Lung (tissue), 11 donors: ENCODE measurements at regions not wholly inside any gene's neighbourhood (a gene's known extent, or its start where the extent isn't known, plus 50 kb on each side); places are given as distances from the start of the nearest gene placed in this dataset.

ENCODE experiments used
- ATAC-seq: fragments of 200-7000 bp; cut with Tn5 transposase; one replicate; pipeline ENCODE4 v1.9.1; 2020; ENCODE audit warnings: moderate number of reproducible peaks; ENCODE audit not compliant: insufficient read depth, low FRiP score
- DNase-seq, 3 donors: peaks; one replicate each; pipeline ENCODE4 v3.0.0-alpha.2; 2013 to 2017
- H3K27ac ChIP-seq, 2 donors: one replicate each; pipeline ENCODE4 v1.5.1; 2013; ENCODE audit warnings: mild to moderate bottlenecking in 2 of 2, moderate library complexity in 2 of 2, control low read depth in 1 of 2, inconsistent platforms in 1 of 2, low read depth in 1 of 2, low read length in 1 of 2
- H3K27me3 ChIP-seq, 3 donors: one replicate each; pipeline ENCODE4 v1.5.1; 2013; ENCODE audit warnings: low read length in 2 of 3; ENCODE audit not compliant: control insufficient read depth in 3 of 3, insufficient read depth in 3 of 3
- H3K36me3 ChIP-seq, 4 donors: one replicate each; pipeline ENCODE4 v1.5.1; 2013; ENCODE audit warnings: low read length in 4 of 4, mild to moderate bottlenecking in 1 of 4, moderate library complexity in 1 of 4; ENCODE audit not compliant: control insufficient read depth in 4 of 4, insufficient read depth in 4 of 4
- H3K4me1 ChIP-seq, 5 donors: one replicate each; pipeline ENCODE4 v1.5.1; 2013; ENCODE audit warnings: low read length in 5 of 5, mild to moderate bottlenecking in 2 of 5, moderate library complexity in 1 of 5; ENCODE audit not compliant: control insufficient read depth in 5 of 5, insufficient read depth in 5 of 5
- H3K4me3 ChIP-seq: one replicate; pipeline ENCODE4 v1.5.1; 2013; ENCODE audit warnings: mild to moderate bottlenecking, control low read depth, moderate library complexity
- H3K9ac ChIP-seq, 2 donors: one replicate each; pipeline ENCODE4 v1.5.1; 2013; ENCODE audit warnings: low read length in 2 of 2, control low read depth in 1 of 2; ENCODE audit not compliant: insufficient read depth in 1 of 2
- H3K9me3 ChIP-seq, 4 donors: one replicate each; pipeline ENCODE4 v1.5.1; 2013; ENCODE audit warnings: low read length in 3 of 4, mild to moderate bottlenecking in 1 of 4, moderate library complexity in 1 of 4; ENCODE audit not compliant: control insufficient read depth in 4 of 4, insufficient read depth in 3 of 4
- CTCF ChIP-seq: IDR thresholded peaks from 2 replicates; pipeline ENCODE4 v1.5.1; 2012; ENCODE audit warnings: mild to moderate bottlenecking; ENCODE audit errors: control extremely low read depth, extremely low read depth
- WGBS, 2 donors: extraction: QIAGEN DNeasy Blood & Tissue Kit; methylation state at CpG; one replicate each; pipeline ENCODE4 v1.1.7; 2013; 5-methylcytosine and 5-hydroxymethylcytosine counted together
- donor health status: control.
- donor health status: control.
- donor health status: Bipolar disorder and iron deficiency.
- donor health status: healthy.
- donor health status: DM: yes; HTN: yes; CAD: no.

GRCh38 chr2:150100834-150101233 lies 386.6 kb downstream of the RND3 start:
- Histone ChIP-seq H3K9ac (no peak overlapping the region), H3K27ac (no peak overlapping the region), H3K9me3 (no peaks in the 10 kb centered on the region), H3K4me1 (peaks cover 0 to 30% (median 5%) of the 10 kb centered on the region in 5 donors), H3K4me3 (no peak overlapping the region), H3K36me3 (no peaks in the 10 kb centered on the region), H3K27me3 (no peaks in the 10 kb centered on the region)
- TF ChIP-seq CTCF = no peak
- DNase-seq (no peak), ATAC-seq (no peak)

- 93 to 96% methylated on average over 3 of the region's 3 CpGs for WGBS, 2 donors
- no peak overlapping the region for H3K27ac ChIP-seq
- H3K4me1 ChIP-seq = peaks cover 0 to 35% (median 5%) of the 10 kb centered on the region in 5 donors
- DNase-seq (no peak), ATAC-seq (no peak)
- no peak for TF ChIP-seq CTCF
- H3K9me3 ChIP-seq = no peaks in the 10 kb centered on the region
- H3K36me3 ChIP-seq = no peaks in the 10 kb centered on the region
- no peaks in the 10 kb centered on the region for H3K27me3 ChIP-seq
- H3K4me3 ChIP-seq = no peak overlapping the region
- H3K9ac ChIP-seq = no peak overlapping the region
Measured at GRCh38 chr2:150100336-150100735, 387.1 kb downstream of the RND3 start.

- no peaks in the 10 kb centered on the region for H3K36me3 ChIP-seq
- peaks cover 0 to 40% (median 5%) of the 10 kb centered on the region in 5 donors for H3K4me1 ChIP-seq
- DNase-seq (no peak), ATAC-seq (no peak)
- H3K9ac ChIP-seq = no peak overlapping the region
- TF ChIP-seq CTCF = no peak
- H3K9me3 ChIP-seq = no peaks in the 10 kb centered on the region
- no peaks in the 10 kb centered on the region for H3K27me3 ChIP-seq
- H3K4me3 ChIP-seq = no peak overlapping the region
- H3K27ac ChIP-seq = no peak overlapping the region
Measured at GRCh38 chr2:150099805-150100204, 387.7 kb downstream of the RND3 start.

- TF ChIP-seq CTCF = no peak
- H3K9me3 ChIP-seq = no peaks in the 10 kb centered on the region
- no peak for ATAC-seq
- no peaks in the 10 kb centered on the region for H3K36me3 ChIP-seq
- H3K4me1 ChIP-seq = peaks cover 0 to 46% (median 5%) of the 10 kb centered on the region in 5 donors
- 31 to 53% methylated on average over 1 of the region's 1 CpG for WGBS, 2 donors
- H3K4me3 ChIP-seq = no peak overlapping the region
- no peak overlapping the region for H3K9ac ChIP-seq
- H3K27me3 ChIP-seq = no peaks in the 10 kb centered on the region
- DNase-seq = peak in 2 of 3 donors; percentile 70 to 71
- H3K27ac ChIP-seq = no peak overlapping the region
Measured at GRCh38 chr2:150097901-150098531, 389.5 kb downstream of the RND3 start.
